IMR-90 (cell line): ENCODE measurements at regions not wholly inside any gene's neighbourhood (a gene's known extent, or its start where the extent isn't known, plus 50 kb on each side); places are given as distances from the start of the nearest gene placed in this dataset.
A peak's percentile ranks its signal among the peaks of the same experiment; 100 is the strongest.

Source experiments
- ATAC-seq: fragments of 200-7000 bp; cut with Tn5 transposase; 2 replicates; pipeline ENCODE4 v1.9.1; 2020; ENCODE audit warnings: low read depth, mild to moderate bottlenecking, moderate library complexity
- BruUV-seq: library from RNA; stranded (reverse); fragments of 400-500 nt; replicated peaks from 2 replicates; lab custom pipeline; 2021; lab: Mats Ljungman, UMichigan
- CTCF ChIA-PET: fragments of 300-600 bp; formaldehyde crosslinking; extraction: SDS; loops from one replicate; lab custom pipeline; 2021; ENCODE audit warnings: antibody characterized with exemption; lab: Yijun Ruan, JAX
- POLR2A ChIA-PET: fragments of 300-600 bp; sonication (Branson Sonifier 250); formaldehyde crosslinking; loops from one replicate; lab custom pipeline; 2022; ENCODE audit warnings: antibody characterized with exemption; ENCODE audit not compliant: unreplicated experiment; lab: Charles Lee
- DNase-seq: peaks from one replicate; pipeline ENCODE4 v3.0.0; 2013
- H2AFZ ChIP-seq: replicated peaks from 2 replicates; pipeline ENCODE3; 2013; ENCODE audit warnings: low read length, mild to moderate bottlenecking; ENCODE audit not compliant: poor library complexity
- H2AK5ac ChIP-seq: 2 replicates; pipeline ENCODE4 v1.6.1; 2013; ENCODE audit warnings: low read depth, low read length, inconsistent platforms
- H2AK9ac ChIP-seq: replicated peaks from 2 replicates; pipeline ENCODE3; 2013; ENCODE audit warnings: mild to moderate bottlenecking, low read depth, low read length, moderate library complexity; ENCODE audit not compliant: poor library complexity
- H2BK120ac ChIP-seq: 2 replicates; pipeline ENCODE4 v1.6.1; 2013; ENCODE audit warnings: low read depth, low read length, inconsistent platforms
- H2BK15ac ChIP-seq: 3 replicates; pipeline ENCODE4 v1.6.1; 2013; ENCODE audit warnings: low read depth, low read length, inconsistent platforms
- H2BK20ac ChIP-seq: 2 replicates; pipeline ENCODE4 v1.6.1; 2013; ENCODE audit warnings: low read depth, mild to moderate bottlenecking, inconsistent platforms, low read length, moderate library complexity
- H2BK5ac ChIP-seq: 2 replicates; pipeline ENCODE4 v1.6.1; 2013; ENCODE audit warnings: mild to moderate bottlenecking, low read depth, low read length, inconsistent platforms; ENCODE audit not compliant: poor library complexity, severe bottlenecking
- H3K14ac ChIP-seq: replicated peaks from 2 replicates; pipeline ENCODE4 v1.6.1; 2013; ENCODE audit warnings: low read depth, low read length, inconsistent platforms
- H3K18ac ChIP-seq: 2 replicates; pipeline ENCODE4 v1.6.1; 2013; ENCODE audit warnings: low read depth, low read length, control low read depth
- H3K23ac ChIP-seq: 2 replicates; pipeline ENCODE4 v1.6.1; 2013; ENCODE audit warnings: low read depth, low read length, inconsistent platforms
- H3K27ac ChIP-seq: 2 replicates; pipeline ENCODE4 v1.5.1; 2013; ENCODE audit warnings: mild to moderate bottlenecking, control low read depth, low read length; ENCODE audit not compliant: insufficient read depth
- H3K27me3 ChIP-seq: 2 replicates; pipeline ENCODE4 v1.6.1; 2013; ENCODE audit warnings: low read length; ENCODE audit not compliant: control insufficient read depth, insufficient read depth
- H3K36me3 ChIP-seq: 2 replicates; pipeline ENCODE4 v1.6.1; 2013; ENCODE audit warnings: low read length, mixed read lengths; ENCODE audit not compliant: control insufficient read depth, insufficient read depth
- H3K4ac ChIP-seq: 2 replicates; pipeline ENCODE4 v1.6.1; 2013; ENCODE audit warnings: low read depth, low read length, inconsistent platforms
- H3K4me1 ChIP-seq: 2 replicates; pipeline ENCODE4 v1.6.1; 2013; ENCODE audit warnings: low read length, mixed read lengths; ENCODE audit not compliant: control insufficient read depth, insufficient read depth
- H3K4me2 ChIP-seq: 2 replicates; pipeline ENCODE4 v1.6.1; 2013; ENCODE audit warnings: low read depth, mild to moderate bottlenecking, control low read depth, low read length, moderate library complexity
- H3K4me3 ChIP-seq: 2 replicates; pipeline ENCODE4 v1.5.1; 2013; ENCODE audit warnings: low read depth, mild to moderate bottlenecking, control low read depth, low read length, moderate library complexity; ENCODE audit not compliant: insufficient read depth
- H3K56ac ChIP-seq: 2 replicates; pipeline ENCODE4 v1.6.1; 2013; ENCODE audit warnings: low read length, inconsistent platforms; ENCODE audit not compliant: insufficient read depth; ENCODE audit errors: extremely low read depth
- H3K79me1 ChIP-seq, 2 experiments: 2 replicates each; pipeline ENCODE4 v1.6.1; 2013; ENCODE audit warnings: low read length in 2 of 2, inconsistent platforms in 1 of 2, low read depth in 1 of 2
- H3K9ac ChIP-seq: 2 replicates; pipeline ENCODE4 v1.6.1; 2013; ENCODE audit warnings: low read depth, low read length, control low read depth
- H3K9me1 ChIP-seq: 2 replicates; pipeline ENCODE4 v1.6.1; 2013; ENCODE audit warnings: low read length, inconsistent platforms; ENCODE audit not compliant: insufficient read depth
- H3K9me3 ChIP-seq: 2 replicates; pipeline ENCODE4 v1.6.1; 2013; ENCODE audit warnings: low read length; ENCODE audit not compliant: control insufficient read depth, insufficient read depth
- H4K20me1 ChIP-seq: 2 replicates; pipeline ENCODE4 v1.6.1; 2013; ENCODE audit warnings: low read length, inconsistent platforms; ENCODE audit not compliant: insufficient read depth
- H4K5ac ChIP-seq: 2 replicates; pipeline ENCODE4 v1.6.1; 2013; ENCODE audit warnings: mild to moderate bottlenecking, low read depth, low read length, control low read depth
- H4K8ac ChIP-seq, 2 experiments: 2 replicates each; pipeline ENCODE4 v1.6.1; 2013; ENCODE audit warnings: low read depth in 2 of 2, low read length in 2 of 2, control low read depth in 1 of 2, inconsistent platforms in 1 of 2
- H4K91ac ChIP-seq: 2 replicates; pipeline ENCODE4 v1.6.1; 2013; ENCODE audit warnings: low read depth, low read length, inconsistent platforms; ENCODE audit not compliant: insufficient read depth
- BHLHE40 ChIP-seq: fragments of 150-350 bp; IDR thresholded peaks from 2 replicates; pipeline ENCODE4 v1.6.1; 2016; ENCODE audit warnings: mild to moderate bottlenecking, low read depth, low read length
- CEBPB ChIP-seq: IDR thresholded peaks from 2 replicates; pipeline ENCODE4 v1.6.1; 2012; ENCODE audit warnings: low read depth, low read length, improper control_type of control experiment
- ELK1 ChIP-seq: fragments of 150-350 bp; IDR thresholded peaks from 2 replicates; pipeline ENCODE4 v1.6.1; 2016; ENCODE audit warnings: low read depth, mild to moderate bottlenecking, low read length, moderate library complexity, borderline replicate concordance
- MAFK ChIP-seq: IDR thresholded peaks from 2 replicates; pipeline ENCODE4 v1.6.1; 2012; ENCODE audit warnings: low read depth, low read length, improper control_type of control experiment
- MAZ ChIP-seq: IDR thresholded peaks from 2 replicates; pipeline ENCODE4 v1.6.1; 2012; ENCODE audit warnings: low read depth, mild to moderate bottlenecking, low read length, improper control_type of control experiment, moderate library complexity, borderline replicate concordance
- MXI1 ChIP-seq: IDR thresholded peaks from 2 replicates; pipeline ENCODE4 v1.6.1; 2012; ENCODE audit warnings: low read depth, mild to moderate bottlenecking, low read length, moderate library complexity, borderline replicate concordance
- NFE2L2 ChIP-seq: fragments of 150-350 bp; IDR thresholded peaks from 2 replicates; pipeline ENCODE4 v1.6.1; 2016; ENCODE audit warnings: low read depth, mild to moderate bottlenecking, low read length
- POLR2A ChIP-seq: IDR thresholded peaks from 2 replicates; pipeline ENCODE4 v1.6.1; 2012; ENCODE audit warnings: mild to moderate bottlenecking, low read depth, low read length
- RAD21 ChIP-seq: IDR thresholded peaks from 2 replicates; pipeline ENCODE4 v1.6.1; 2012; ENCODE audit warnings: low read length, improper control_type of control experiment
- RCOR1 ChIP-seq: IDR thresholded peaks from 2 replicates; pipeline ENCODE4 v1.6.1; 2012; ENCODE audit warnings: mild to moderate bottlenecking, low read length, improper control_type of control experiment; ENCODE audit not compliant: insufficient replicate concordance
- RFX5 ChIP-seq: IDR thresholded peaks from 2 replicates; pipeline ENCODE4 v1.8.0; 2012; ENCODE audit warnings: low read depth, mild to moderate bottlenecking, low read length, moderate library complexity
- WGBS, 2 experiments: methylation state at CpG; one replicate each; pipeline versions ENCODE4 v1.1.5 to v1.1.7; 2013; ENCODE audit warnings: missing lambda C conversion rate in 2 of 2; ENCODE audit not compliant: insufficient read length in 1 of 2; ENCODE audit errors: extremely low coverage in 2 of 2; 5-methylcytosine and 5-hydroxymethylcytosine counted together
- dilution Hi-C: fragments of 300-500 bp; cut with HindIII; formaldehyde crosslinking; loops from one replicate; pipeline ENCODE4 v1.14.3; 2018; ENCODE audit warnings: low sequenced_read_pairs; ENCODE audit not compliant: unreplicated experiment
- in situ Hi-C: fragments of 300-500 bp; cut with MboI; formaldehyde crosslinking; loops from 3 replicates; pipeline ENCODE4 v1.14.3; 2019; ENCODE audit warnings: low sequenced_read_pairs, inconsistent platforms, mixed read lengths
- intact Hi-C: fragments of 100-400 bp; cut with micrococcal nuclease; formaldehyde crosslinking; loops from 2 replicates; pipeline ENCODE4 v1.10.0; 2022
- TF ChIP-seq, protein P1 (sequence below): conservative IDR thresholded peaks from 2 replicates; pipeline ENCODE4 v1.5.1; 2012; ENCODE audit warnings: mild to moderate bottlenecking, low read depth, low read length, improper control_type of control experiment
- TF ChIP-seq, protein P2 (sequence below): fragments of 150-350 bp; IDR thresholded peaks from 2 replicates; pipeline ENCODE4 v1.6.1; 2017; ENCODE audit warnings: mild to moderate bottlenecking, antibody characterized with exemption, low read length, low read depth

- 2% methylated on average over 32 of the region's 46 CpGs; no CpG with 5 or more reads in 1 of the 2 experiments for WGBS, 2 experiments
- Histone ChIP-seq H3K4me2 (peak overlapping the region; percentile 75), H4K91ac (peak overlapping the region; percentile 91), H3K9me1 (no peaks in the 10 kb centered on the region), H3K9ac (peak overlapping the region; percentile 88), H2BK5ac (peak overlapping the region; percentile 91), H2AK5ac (peak overlapping the region; percentile 79), H3K27me3 (no peaks in the 10 kb centered on the region), H2BK15ac (peak overlapping the region; percentile 87; the same call in 2 of the 3 replicates), H3K27ac (peak overlapping the region; percentile 91), H3K56ac (peak overlapping the region; percentile 98), H2AFZ (peak overlapping the region; percentile 82), H3K79me1 (no peaks in the 10 kb centered on the region), H3K4me1 (peaks cover 2% of the 10 kb centered on the region; the same call in 1 of the 2 replicates), H2BK20ac (peak overlapping the region; percentile 73), H3K4ac (peak overlapping the region; percentile 97), H2AK9ac (peak overlapping the region; percentile 47), H3K18ac (peak overlapping the region; percentile 93), H4K5ac (peak overlapping the region; percentile 95), H3K14ac (peak overlapping the region; percentile 95), H3K36me3 (no peaks in the 10 kb centered on the region), H3K9me3 (no peaks in the 10 kb centered on the region), H4K8ac (peak overlapping the region; percentile 94 to 97), H3K23ac (peak overlapping the region; percentile 86; the same call in 1 of the 2 replicates), H4K20me1 (no peaks in the 10 kb centered on the region), H3K4me3 (peak overlapping the region; percentile 32), H2BK120ac (peak overlapping the region; percentile 94)
- in situ Hi-C loops (loop anchor here (5.0 to 25.0 kb wide), 2 partner anchors 167 to 1203 kb away; no protein-coding TSS in a partner anchor), dilution Hi-C loops (no loop called here), intact Hi-C loops (loop anchor here (1.0 kb wide), 3 partner anchors 152 to 247 kb away; partner anchors contain the start of genes AIDA and BROX)
- CTCF ChIA-PET, result interaction anchor here (0.5 to 1.6 kb wide), 18 partner anchors 10 to 1616 kb away, joined by 3 to 16 read pairs (median 3); partner anchors contain the start of gene DUSP10
- POLR2A ChIA-PET, result interaction anchor here (1.0 to 1.2 kb wide), 2 partner anchors 124 to 169 kb away, joined by 3 read pairs; partner anchors contain the start of gene TAF1A
- ATAC-seq (peak; percentile 99), DNase-seq (peak; percentile 93)
- BruUV-seq, result no TSS peak
- TF ChIP-seq MAZ, result peak; percentile 75; the same call in 1 of the 2 replicates
- peak; percentile 99 for TF ChIP-seq MXI1
- peak; percentile 10 for TF ChIP-seq RCOR1
- TF ChIP-seq RFX5, result no peak
- TF ChIP-seq, protein P1, sequence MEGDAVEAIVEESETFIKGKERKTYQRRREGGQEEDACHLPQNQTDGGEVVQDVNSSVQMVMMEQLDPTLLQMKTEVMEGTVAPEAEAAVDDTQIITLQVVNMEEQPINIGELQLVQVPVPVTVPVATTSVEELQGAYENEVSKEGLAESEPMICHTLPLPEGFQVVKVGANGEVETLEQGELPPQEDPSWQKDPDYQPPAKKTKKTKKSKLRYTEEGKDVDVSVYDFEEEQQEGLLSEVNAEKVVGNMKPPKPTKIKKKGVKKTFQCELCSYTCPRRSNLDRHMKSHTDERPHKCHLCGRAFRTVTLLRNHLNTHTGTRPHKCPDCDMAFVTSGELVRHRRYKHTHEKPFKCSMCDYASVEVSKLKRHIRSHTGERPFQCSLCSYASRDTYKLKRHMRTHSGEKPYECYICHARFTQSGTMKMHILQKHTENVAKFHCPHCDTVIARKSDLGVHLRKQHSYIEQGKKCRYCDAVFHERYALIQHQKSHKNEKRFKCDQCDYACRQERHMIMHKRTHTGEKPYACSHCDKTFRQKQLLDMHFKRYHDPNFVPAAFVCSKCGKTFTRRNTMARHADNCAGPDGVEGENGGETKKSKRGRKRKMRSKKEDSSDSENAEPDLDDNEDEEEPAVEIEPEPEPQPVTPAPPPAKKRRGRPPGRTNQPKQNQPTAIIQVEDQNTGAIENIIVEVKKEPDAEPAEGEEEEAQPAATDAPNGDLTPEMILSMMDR, result peak; percentile 99; the same call in 1 of the 2 replicates
- TF ChIP-seq POLR2A, result peak; percentile 66
- TF ChIP-seq, protein P2, sequence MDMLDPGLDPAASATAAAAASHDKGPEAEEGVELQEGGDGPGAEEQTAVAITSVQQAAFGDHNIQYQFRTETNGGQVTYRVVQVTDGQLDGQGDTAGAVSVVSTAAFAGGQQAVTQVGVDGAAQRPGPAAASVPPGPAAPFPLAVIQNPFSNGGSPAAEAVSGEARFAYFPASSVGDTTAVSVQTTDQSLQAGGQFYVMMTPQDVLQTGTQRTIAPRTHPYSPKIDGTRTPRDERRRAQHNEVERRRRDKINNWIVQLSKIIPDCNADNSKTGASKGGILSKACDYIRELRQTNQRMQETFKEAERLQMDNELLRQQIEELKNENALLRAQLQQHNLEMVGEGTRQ, result peak; percentile 61
- 0 out of 2 replicates have a peak, but pooled peaks have one; percentile 7 for TF ChIP-seq BHLHE40
- TF ChIP-seq MAFK, result no peak
- TF ChIP-seq NFE2L2, result no peak
- no peak for TF ChIP-seq CEBPB
- no peak for TF ChIP-seq ELK1
- peak; percentile 98 for TF ChIP-seq RAD21
Observed at GRCh38 chr1:222465211-222466041, 82.5 kb downstream of the HHIPL2 start.
